IMR-90 (cell line): ENCODE measurements at regions not wholly inside any gene's neighbourhood (a gene's known extent, or its start where the extent isn't known, plus 50 kb on each side); places are given as distances from the start of the nearest gene placed in this dataset.

Experiments used
- ATAC-seq: fragments of 200-7000 bp; cut with Tn5 transposase; 2 replicates; pipeline ENCODE4 v1.9.1; 2020; ENCODE audit warnings: low read depth, mild to moderate bottlenecking, moderate library complexity
- BruUV-seq: library from RNA; stranded (reverse); fragments of 400-500 nt; replicated peaks from 2 replicates; lab custom pipeline; 2021; lab: Mats Ljungman, UMichigan
- CTCF ChIA-PET: fragments of 300-600 bp; formaldehyde crosslinking; extraction: SDS; loops from one replicate; lab custom pipeline; 2021; ENCODE audit warnings: antibody characterized with exemption; lab: Yijun Ruan, JAX
- POLR2A ChIA-PET: fragments of 300-600 bp; sonication (Branson Sonifier 250); formaldehyde crosslinking; loops from one replicate; lab custom pipeline; 2022; ENCODE audit warnings: antibody characterized with exemption; ENCODE audit not compliant: unreplicated experiment; lab: Charles Lee
- DNase-seq: peaks from one replicate; pipeline ENCODE4 v3.0.0; 2013
- H2AFZ ChIP-seq: replicated peaks from 2 replicates; pipeline ENCODE3; 2013; ENCODE audit warnings: low read length, mild to moderate bottlenecking; ENCODE audit not compliant: poor library complexity
- H2AK5ac ChIP-seq: 2 replicates; pipeline ENCODE4 v1.6.1; 2013; ENCODE audit warnings: low read depth, low read length, inconsistent platforms
- H2AK9ac ChIP-seq: replicated peaks from 2 replicates; pipeline ENCODE3; 2013; ENCODE audit warnings: mild to moderate bottlenecking, low read depth, low read length, moderate library complexity; ENCODE audit not compliant: poor library complexity
- H2BK120ac ChIP-seq: 2 replicates; pipeline ENCODE4 v1.6.1; 2013; ENCODE audit warnings: low read depth, low read length, inconsistent platforms
- H2BK15ac ChIP-seq: 3 replicates; pipeline ENCODE4 v1.6.1; 2013; ENCODE audit warnings: low read depth, low read length, inconsistent platforms
- H2BK20ac ChIP-seq: 2 replicates; pipeline ENCODE4 v1.6.1; 2013; ENCODE audit warnings: low read depth, mild to moderate bottlenecking, inconsistent platforms, low read length, moderate library complexity
- H2BK5ac ChIP-seq: 2 replicates; pipeline ENCODE4 v1.6.1; 2013; ENCODE audit warnings: mild to moderate bottlenecking, low read depth, low read length, inconsistent platforms; ENCODE audit not compliant: poor library complexity, severe bottlenecking
- H3K14ac ChIP-seq: replicated peaks from 2 replicates; pipeline ENCODE4 v1.6.1; 2013; ENCODE audit warnings: low read depth, low read length, inconsistent platforms
- H3K18ac ChIP-seq: 2 replicates; pipeline ENCODE4 v1.6.1; 2013; ENCODE audit warnings: low read depth, low read length, control low read depth
- H3K23ac ChIP-seq: 2 replicates; pipeline ENCODE4 v1.6.1; 2013; ENCODE audit warnings: low read depth, low read length, inconsistent platforms
- H3K27ac ChIP-seq: 2 replicates; pipeline ENCODE4 v1.5.1; 2013; ENCODE audit warnings: mild to moderate bottlenecking, control low read depth, low read length; ENCODE audit not compliant: insufficient read depth
- H3K27me3 ChIP-seq: 2 replicates; pipeline ENCODE4 v1.6.1; 2013; ENCODE audit warnings: low read length; ENCODE audit not compliant: control insufficient read depth, insufficient read depth
- H3K36me3 ChIP-seq: 2 replicates; pipeline ENCODE4 v1.6.1; 2013; ENCODE audit warnings: low read length, mixed read lengths; ENCODE audit not compliant: control insufficient read depth, insufficient read depth
- H3K4ac ChIP-seq: 2 replicates; pipeline ENCODE4 v1.6.1; 2013; ENCODE audit warnings: low read depth, low read length, inconsistent platforms
- H3K4me1 ChIP-seq: 2 replicates; pipeline ENCODE4 v1.6.1; 2013; ENCODE audit warnings: low read length, mixed read lengths; ENCODE audit not compliant: control insufficient read depth, insufficient read depth
- H3K4me2 ChIP-seq: 2 replicates; pipeline ENCODE4 v1.6.1; 2013; ENCODE audit warnings: low read depth, mild to moderate bottlenecking, control low read depth, low read length, moderate library complexity
- H3K4me3 ChIP-seq: 2 replicates; pipeline ENCODE4 v1.5.1; 2013; ENCODE audit warnings: low read depth, mild to moderate bottlenecking, control low read depth, low read length, moderate library complexity; ENCODE audit not compliant: insufficient read depth
- H3K56ac ChIP-seq: 2 replicates; pipeline ENCODE4 v1.6.1; 2013; ENCODE audit warnings: low read length, inconsistent platforms; ENCODE audit not compliant: insufficient read depth; ENCODE audit errors: extremely low read depth
- H3K79me1 ChIP-seq, 2 experiments: 2 replicates each; pipeline ENCODE4 v1.6.1; 2013; ENCODE audit warnings: low read length in 2 of 2, inconsistent platforms in 1 of 2, low read depth in 1 of 2
- H3K9ac ChIP-seq: 2 replicates; pipeline ENCODE4 v1.6.1; 2013; ENCODE audit warnings: low read depth, low read length, control low read depth
- H3K9me1 ChIP-seq: 2 replicates; pipeline ENCODE4 v1.6.1; 2013; ENCODE audit warnings: low read length, inconsistent platforms; ENCODE audit not compliant: insufficient read depth
- H3K9me3 ChIP-seq: 2 replicates; pipeline ENCODE4 v1.6.1; 2013; ENCODE audit warnings: low read length; ENCODE audit not compliant: control insufficient read depth, insufficient read depth
- H4K20me1 ChIP-seq: 2 replicates; pipeline ENCODE4 v1.6.1; 2013; ENCODE audit warnings: low read length, inconsistent platforms; ENCODE audit not compliant: insufficient read depth
- H4K5ac ChIP-seq: 2 replicates; pipeline ENCODE4 v1.6.1; 2013; ENCODE audit warnings: mild to moderate bottlenecking, low read depth, low read length, control low read depth
- H4K8ac ChIP-seq, 2 experiments: 2 replicates each; pipeline ENCODE4 v1.6.1; 2013; ENCODE audit warnings: low read depth in 2 of 2, low read length in 2 of 2, control low read depth in 1 of 2, inconsistent platforms in 1 of 2
- H4K91ac ChIP-seq: 2 replicates; pipeline ENCODE4 v1.6.1; 2013; ENCODE audit warnings: low read depth, low read length, inconsistent platforms; ENCODE audit not compliant: insufficient read depth
- CHD1 ChIP-seq: IDR thresholded peaks from 2 replicates; pipeline ENCODE4 v1.6.1; 2012; ENCODE audit warnings: low read depth, low read length, improper control_type of control experiment
- FOS ChIP-seq: fragments of 150-350 bp; IDR thresholded peaks from 2 replicates; pipeline ENCODE4 v1.6.1; 2016; ENCODE audit warnings: low read depth, low read length
- MAFK ChIP-seq: IDR thresholded peaks from 2 replicates; pipeline ENCODE4 v1.6.1; 2012; ENCODE audit warnings: low read depth, low read length, improper control_type of control experiment
- MAZ ChIP-seq: IDR thresholded peaks from 2 replicates; pipeline ENCODE4 v1.6.1; 2012; ENCODE audit warnings: low read depth, mild to moderate bottlenecking, low read length, improper control_type of control experiment, moderate library complexity, borderline replicate concordance
- NFE2L2 ChIP-seq: fragments of 150-350 bp; IDR thresholded peaks from 2 replicates; pipeline ENCODE4 v1.6.1; 2016; ENCODE audit warnings: low read depth, mild to moderate bottlenecking, low read length
- POLR2A ChIP-seq: IDR thresholded peaks from 2 replicates; pipeline ENCODE4 v1.6.1; 2012; ENCODE audit warnings: mild to moderate bottlenecking, low read depth, low read length
- SMC3 ChIP-seq: fragments of 150-350 bp; IDR thresholded peaks from 2 replicates; pipeline ENCODE4 v1.6.1; 2016; ENCODE audit warnings: low read depth, mild to moderate bottlenecking, antibody characterized with exemption, low read length, moderate library complexity
- WGBS, 2 experiments: methylation state at CpG; one replicate each; pipeline versions ENCODE4 v1.1.5 to v1.1.7; 2013; ENCODE audit warnings: missing lambda C conversion rate in 2 of 2; ENCODE audit not compliant: insufficient read length in 1 of 2; ENCODE audit errors: extremely low coverage in 2 of 2; 5-methylcytosine and 5-hydroxymethylcytosine counted together
- dilution Hi-C: fragments of 300-500 bp; cut with HindIII; formaldehyde crosslinking; loops from one replicate; pipeline ENCODE4 v1.14.3; 2018; ENCODE audit warnings: low sequenced_read_pairs; ENCODE audit not compliant: unreplicated experiment
- in situ Hi-C: fragments of 300-500 bp; cut with MboI; formaldehyde crosslinking; loops from 3 replicates; pipeline ENCODE4 v1.14.3; 2019; ENCODE audit warnings: low sequenced_read_pairs, inconsistent platforms, mixed read lengths
- intact Hi-C: fragments of 100-400 bp; cut with micrococcal nuclease; formaldehyde crosslinking; loops from 2 replicates; pipeline ENCODE4 v1.10.0; 2022
- TF ChIP-seq, protein P1 (sequence below): fragments of 150-350 bp; IDR thresholded peaks from 2 replicates; pipeline ENCODE4 v1.6.1; 2016; ENCODE audit warnings: low read depth, mild to moderate bottlenecking, low read length, moderate library complexity, borderline replicate concordance
- TF ChIP-seq, protein P2 (sequence below): conservative IDR thresholded peaks from 2 replicates; pipeline ENCODE4 v1.5.1; 2012; ENCODE audit warnings: mild to moderate bottlenecking, low read depth, low read length, improper control_type of control experiment

DNA sequence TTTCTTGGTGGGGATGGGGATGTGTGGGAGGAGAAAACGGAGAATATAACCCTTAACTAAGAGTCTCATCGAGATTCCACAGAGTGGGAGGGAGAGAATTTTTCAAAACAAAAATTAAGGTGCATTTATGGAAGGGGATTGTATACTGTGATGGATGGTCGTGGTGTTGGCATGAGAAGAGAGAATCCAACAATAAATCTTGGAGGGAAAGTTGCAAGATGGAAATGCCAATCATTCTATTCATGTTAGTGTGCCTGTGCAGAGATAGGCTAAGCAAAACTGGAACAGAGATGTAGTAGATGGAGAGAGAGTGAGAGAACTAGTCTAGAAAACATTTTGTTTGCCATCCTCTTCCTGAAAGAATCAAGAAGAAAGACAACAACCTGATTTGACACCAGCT lies 613.1 kb downstream of the EBF1 start:
- Histone ChIP-seq H3K9me1 (no peaks in the 10 kb centered on the region), H2AFZ (no peak overlapping the region), H2BK15ac (no peak overlapping the region), H3K36me3 (no peaks in the 10 kb centered on the region), H3K4me3 (no peak overlapping the region), H3K56ac (no peak overlapping the region), H2BK5ac (no peak overlapping the region), H2BK120ac (no peak overlapping the region), H4K8ac (no peak overlapping the region), H3K14ac (no peak overlapping the region), H2BK20ac (no peak overlapping the region), H2AK5ac (no peak overlapping the region), H3K27ac (no peak overlapping the region), H3K4ac (no peak overlapping the region), H3K27me3 (no peaks in the 10 kb centered on the region), H3K79me1 (no peaks in the 10 kb centered on the region), H3K4me1 (no peaks in the 10 kb centered on the region), H3K23ac (no peak overlapping the region), H4K5ac (no peak overlapping the region), H3K9ac (no peak overlapping the region), H3K18ac (no peak overlapping the region), H2AK9ac (no peak overlapping the region), H3K4me2 (no peak overlapping the region), H4K20me1 (no peaks in the 10 kb centered on the region), H3K9me3 (no peaks in the 10 kb centered on the region), H4K91ac (no peak overlapping the region)
- no peak for ATAC-seq
- no TSS peak for BruUV-seq
- whole genome bisulfite sequencing, 2 experiments, result 40% methylated on average over 1 of the region's 3 CpGs; no CpG with 5 or more reads in 1 of the 2 experiments
- TF ChIP-seq NFE2L2 (no peak), MAZ (no peak), POLR2A (no peak), MAFK (no peak), FOS (no peak), SMC3 (no peak), CHD1 (no peak)
- TF ChIP-seq, protein P1, sequence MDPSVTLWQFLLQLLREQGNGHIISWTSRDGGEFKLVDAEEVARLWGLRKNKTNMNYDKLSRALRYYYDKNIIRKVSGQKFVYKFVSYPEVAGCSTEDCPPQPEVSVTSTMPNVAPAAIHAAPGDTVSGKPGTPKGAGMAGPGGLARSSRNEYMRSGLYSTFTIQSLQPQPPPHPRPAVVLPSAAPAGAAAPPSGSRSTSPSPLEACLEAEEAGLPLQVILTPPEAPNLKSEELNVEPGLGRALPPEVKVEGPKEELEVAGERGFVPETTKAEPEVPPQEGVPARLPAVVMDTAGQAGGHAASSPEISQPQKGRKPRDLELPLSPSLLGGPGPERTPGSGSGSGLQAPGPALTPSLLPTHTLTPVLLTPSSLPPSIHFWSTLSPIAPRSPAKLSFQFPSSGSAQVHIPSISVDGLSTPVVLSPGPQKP, result no peak
- TF ChIP-seq, protein P2, sequence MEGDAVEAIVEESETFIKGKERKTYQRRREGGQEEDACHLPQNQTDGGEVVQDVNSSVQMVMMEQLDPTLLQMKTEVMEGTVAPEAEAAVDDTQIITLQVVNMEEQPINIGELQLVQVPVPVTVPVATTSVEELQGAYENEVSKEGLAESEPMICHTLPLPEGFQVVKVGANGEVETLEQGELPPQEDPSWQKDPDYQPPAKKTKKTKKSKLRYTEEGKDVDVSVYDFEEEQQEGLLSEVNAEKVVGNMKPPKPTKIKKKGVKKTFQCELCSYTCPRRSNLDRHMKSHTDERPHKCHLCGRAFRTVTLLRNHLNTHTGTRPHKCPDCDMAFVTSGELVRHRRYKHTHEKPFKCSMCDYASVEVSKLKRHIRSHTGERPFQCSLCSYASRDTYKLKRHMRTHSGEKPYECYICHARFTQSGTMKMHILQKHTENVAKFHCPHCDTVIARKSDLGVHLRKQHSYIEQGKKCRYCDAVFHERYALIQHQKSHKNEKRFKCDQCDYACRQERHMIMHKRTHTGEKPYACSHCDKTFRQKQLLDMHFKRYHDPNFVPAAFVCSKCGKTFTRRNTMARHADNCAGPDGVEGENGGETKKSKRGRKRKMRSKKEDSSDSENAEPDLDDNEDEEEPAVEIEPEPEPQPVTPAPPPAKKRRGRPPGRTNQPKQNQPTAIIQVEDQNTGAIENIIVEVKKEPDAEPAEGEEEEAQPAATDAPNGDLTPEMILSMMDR, result no peak
- ChIA-PET POLR2A (no interaction called here), CTCF (no interaction called here)
- DNase-seq, result no peak
- dilution Hi-C loops, result no loop called here
- in situ Hi-C loops, result no loop called here
- intact Hi-C loops, result no loop called here
